Stimulated activated CD4-positive, alpha-beta T cell treated with anti-CD3 and anti-CD28 coated beads, Interleukin-15, amount 100 ng/mL, for 1 hour (primary cell): ENCODE measurements at regions not wholly inside any gene's neighbourhood (a gene's known extent, or its start where the extent isn't known, plus 50 kb on each side); places are given as distances from the start of the nearest gene placed in this dataset.
"Not testable (repeated sequence)": the region's sequence is repeated elsewhere in the genome, so short reads cannot be mapped to it uniquely, and the experiment has no call there.

Source experiments
- DNase-seq, 2 donors: peaks; one replicate each; pipeline ENCODE4 v3.0.0-alpha.2; 2020; ENCODE audit warnings: low read depth in 1 of 2, low spot score in 1 of 2

GRCh38 chrX:67213686-67214085 lies 330.1 kb upstream of the AR start:
- DNase-seq = not testable (repeated sequence)

GRCh38 chrX:67207912-67208311 lies 335.9 kb upstream of the AR start:
- DNase-seq = no peak

GRCh38 chrX:67159437-67159836 lies 384.4 kb upstream of the AR start:
- DNase-seq = no peak

GRCh38 chrX:67114635-67115034 lies 429.2 kb upstream of the AR start:
- DNase-seq = no peak

GRCh38 chrX:67105758-67106116 lies 438.1 kb upstream of the AR start:
- DNase-seq = no peak

- no peak for DNase-seq
These were observed 438.7 kb upstream of the AR start for GRCh38 chrX:67104982-67105757.

GRCh38 chrX:67100031-67100884 lies 443.6 kb upstream of the AR start:
- no peak for DNase-seq

GRCh38 chrX:67094061-67094460 lies 449.8 kb upstream of the AR start:
- no peak for DNase-seq

- no peak for DNase-seq
These were observed 411.9 kb upstream of the EDA2R start for GRCh38 chrX:67050760-67051159.

GRCh38 chrX:67044866-67045265 lies 406.0 kb upstream of the EDA2R start:
- DNase-seq = no peak

GRCh38 chrX:67044029-67044653 lies 405.3 kb upstream of the EDA2R start:
- DNase-seq = no peak

- no peak for DNase-seq
These were observed 365.6 kb upstream of the EDA2R start for GRCh38 chrX:67004451-67004850.

GRCh38 chrX:66994729-66995128 lies 355.9 kb upstream of the EDA2R start:
- DNase-seq = no peak

- not testable (repeated sequence) for DNase-seq
These were observed 353.2 kb upstream of the EDA2R start for GRCh38 chrX:66992077-66992476.

GRCh38 chrX:66988331-66988730 lies 349.5 kb upstream of the EDA2R start:
- no peak for DNase-seq

- DNase-seq = no peak
These were observed 322.8 kb upstream of the EDA2R start for GRCh38 chrX:66961665-66962064.

- no peak for DNase-seq
These were observed 292.8 kb upstream of the EDA2R start for GRCh38 chrX:66931713-66932112.

GRCh38 chrX:66930516-66930915 lies 291.6 kb upstream of the EDA2R start:
- DNase-seq = not testable (repeated sequence)

- no peak for DNase-seq
These were observed 281.4 kb upstream of the EDA2R start for GRCh38 chrX:66920296-66920695.

GRCh38 chrX:66919280-66919832 lies 280.5 kb upstream of the EDA2R start:
- no peak for DNase-seq

- DNase-seq = no peak
These were observed 279.6 kb upstream of the EDA2R start for GRCh38 chrX:66918511-66918910.

- no peak for DNase-seq
These were observed 277.0 kb upstream of the EDA2R start for GRCh38 chrX:66915893-66916292.
